C1 segment of cervical spinal cord (tissue), 14 donors: ENCODE measurements at regions not wholly inside any gene's neighbourhood (a gene's known extent, or its start where the extent isn't known, plus 50 kb on each side); places are given as distances from the start of the nearest gene placed in this dataset.
A peak's percentile ranks its signal among the peaks of the same experiment; 100 is the strongest.
"Not testable (repeated sequence)": the region's sequence is repeated elsewhere in the genome, so short reads cannot be mapped to it uniquely, and the experiment has no call there.

Experiments used
- DNase-seq, 14 donors: peaks; one replicate each; lab custom pipeline; 2025; lab: John Stamatoyannopoulos, UW

GRCh38 chr9:81814401-81814793, 113.8 kb upstream of the SPATA31D4 start:
- no peak for DNase-seq

DNA sequence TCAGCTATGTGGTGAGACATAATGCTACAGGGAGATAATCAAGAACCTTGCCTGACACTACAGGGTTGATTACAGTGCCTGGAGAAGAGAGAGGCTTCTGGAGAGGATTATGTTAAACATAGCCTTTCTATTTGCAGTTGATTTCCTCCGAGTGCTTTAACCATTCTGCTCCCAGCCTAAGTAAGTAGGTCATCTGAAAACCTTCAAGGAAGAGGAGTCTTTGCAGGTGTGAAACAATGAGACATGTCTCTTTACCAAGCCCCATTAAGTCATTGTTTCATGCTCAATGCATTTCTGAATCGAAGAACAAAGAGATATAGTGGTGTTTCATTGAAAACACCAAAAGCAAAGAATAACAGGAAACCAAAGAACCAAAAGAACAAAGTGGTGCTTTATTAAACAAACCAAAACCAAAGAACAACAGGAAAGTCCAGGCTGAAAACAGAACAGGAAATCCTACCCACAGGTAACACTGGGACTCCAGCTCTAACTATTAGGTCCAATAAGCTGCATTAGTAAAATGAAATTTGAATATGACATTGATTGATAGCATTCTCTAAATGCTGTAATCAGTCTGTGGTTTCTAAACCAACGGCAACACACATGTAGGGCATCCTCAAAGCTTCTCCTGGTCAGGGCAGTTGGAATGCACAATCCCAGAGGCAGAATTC, 113.3 kb upstream of the SPATA31D4 start:
- DNase-seq, result peak in 1 of 14 donors; percentile 11

- no peak for DNase-seq
Observed at GRCh38 chr9:81815781-81816180, 112.4 kb upstream of the SPATA31D4 start.

GRCh38 chr9:81819155-81819554, 109.1 kb upstream of the SPATA31D4 start:
- no peak for DNase-seq

- DNase-seq, result no peak
Observed at GRCh38 chr9:81819859-81820546, 108.2 kb upstream of the SPATA31D4 start.

GRCh38 chr9:81822301-81822865, 105.8 kb upstream of the SPATA31D4 start:
- DNase-seq, result no peak

DNA sequence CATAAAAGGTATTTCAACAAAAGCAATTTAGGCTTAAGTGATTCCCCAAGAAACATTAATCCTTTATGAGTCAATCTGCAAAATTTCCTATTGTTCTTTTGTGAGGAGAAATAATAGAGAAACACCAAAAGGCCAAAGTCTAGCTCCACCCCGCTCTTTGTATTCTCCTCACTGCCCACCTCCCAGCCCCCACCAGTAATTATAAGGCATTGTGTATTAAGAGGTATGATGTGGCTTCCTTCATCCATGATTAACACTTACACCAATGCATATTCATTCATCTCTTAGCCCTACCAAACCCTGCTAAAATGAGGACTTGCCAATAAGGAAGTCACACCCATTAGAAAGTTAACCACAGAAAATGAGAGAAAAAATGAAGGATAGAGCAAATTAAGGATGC, 105.3 kb upstream of the SPATA31D4 start:
- no peak for DNase-seq

GRCh38 chr9:81823672-81824554, 104.3 kb upstream of the SPATA31D4 start:
- peak in 1 of 14 donors; percentile 8 for DNase-seq

DNA sequence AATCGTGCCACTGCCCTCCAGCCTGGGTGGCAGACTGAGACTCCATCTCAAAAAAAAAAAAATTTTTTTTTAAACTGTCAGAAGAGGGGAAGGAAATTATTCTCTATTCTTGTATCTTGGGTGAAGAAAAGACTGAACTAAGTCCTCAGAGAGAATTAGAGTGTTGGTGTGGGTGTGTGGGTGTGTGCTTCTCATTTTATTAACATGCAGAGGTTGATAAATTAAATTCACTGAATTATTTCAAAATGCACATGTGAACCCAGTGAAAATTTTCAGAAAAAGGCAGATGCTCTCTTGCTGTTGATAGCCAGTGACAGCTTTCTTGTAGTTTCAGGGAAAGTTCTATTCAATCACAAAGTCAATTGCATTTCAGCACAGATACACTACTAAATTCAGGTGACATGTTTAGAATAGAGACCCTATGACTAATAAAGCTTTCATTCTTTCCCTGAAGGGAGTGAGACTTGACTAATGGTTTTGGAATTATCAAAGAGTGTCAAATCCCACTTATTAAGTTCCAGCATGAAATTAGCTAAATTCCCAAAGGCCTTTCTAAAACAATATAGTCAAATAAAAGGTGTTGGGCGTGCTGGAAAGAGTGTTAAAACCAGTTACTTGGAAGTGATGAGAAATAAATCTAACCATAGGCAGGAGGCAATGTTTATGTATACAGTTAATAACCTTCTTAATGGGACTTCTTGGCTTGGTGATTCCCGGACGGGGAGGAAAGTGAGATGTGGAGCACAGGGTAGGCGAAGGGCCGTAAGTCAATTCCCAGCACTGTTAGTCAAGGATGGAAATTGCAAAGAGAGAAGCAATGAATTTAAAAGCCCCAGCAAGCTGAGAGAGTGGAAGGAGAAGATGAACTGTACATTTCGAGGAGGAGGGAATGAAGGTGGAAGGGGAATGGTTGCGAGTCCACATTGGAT, 103.2 kb upstream of the SPATA31D4 start:
- no peak for DNase-seq

- peak in 4 of 14 donors; percentile 23 to 55 (median 34) for DNase-seq
Observed at GRCh38 chr9:81825846-81826516, 102.2 kb upstream of the SPATA31D4 start.

DNA sequence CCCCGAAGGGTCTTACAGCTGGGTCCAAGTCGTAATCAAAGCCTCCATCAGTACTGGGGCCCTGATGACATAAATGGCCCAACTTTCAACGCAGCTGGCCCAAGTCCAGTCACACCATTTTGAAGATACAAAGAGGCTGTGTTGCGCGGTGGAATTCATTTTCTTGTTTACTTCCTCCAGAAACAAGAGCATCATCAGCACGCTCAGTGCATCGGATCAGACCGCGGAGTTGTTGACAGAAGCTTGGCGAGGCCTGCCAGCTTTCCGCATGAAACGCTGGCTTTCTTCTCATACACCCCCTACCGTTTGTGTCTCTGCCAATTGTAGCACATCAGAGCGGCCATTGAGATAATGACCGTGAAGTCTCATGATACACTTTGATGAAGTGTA, 101.7 kb upstream of the SPATA31D4 start:
- peak in 13 of 14 donors; percentile 11 to 86 (median 81) for DNase-seq

DNA sequence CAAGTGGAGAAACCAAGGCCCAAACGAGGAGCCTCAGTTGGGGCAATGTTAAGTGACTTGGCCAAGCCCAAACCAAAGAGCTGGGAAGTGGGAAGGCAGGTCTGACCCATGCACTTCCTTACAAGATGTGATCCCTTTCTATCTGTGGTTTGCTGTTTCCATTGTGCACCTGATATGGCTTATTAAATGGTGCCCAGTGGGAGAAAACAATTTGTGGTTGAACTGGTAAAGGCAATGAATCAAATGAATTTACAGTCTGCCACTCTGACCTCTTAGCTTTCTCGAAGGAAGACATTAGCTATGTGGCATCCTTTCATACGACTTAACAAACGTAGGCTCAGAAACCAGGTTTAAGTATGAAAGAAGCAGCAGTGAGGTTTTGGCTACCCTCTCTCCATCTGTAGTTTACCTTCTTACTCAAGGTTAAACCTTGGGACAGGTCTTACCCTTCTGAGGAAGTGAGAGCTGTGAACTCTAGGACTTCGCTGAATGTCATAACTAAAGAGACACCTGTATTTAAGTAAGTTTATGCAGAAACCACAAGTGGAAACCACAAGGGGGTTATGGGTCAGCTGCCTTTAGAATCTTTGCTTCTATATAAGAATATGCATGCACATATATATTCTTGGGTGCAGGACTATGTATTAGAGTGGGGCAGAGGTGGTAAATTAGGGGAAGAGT, 100.5 kb upstream of the SPATA31D4 start:
- no peak for DNase-seq

DNA sequence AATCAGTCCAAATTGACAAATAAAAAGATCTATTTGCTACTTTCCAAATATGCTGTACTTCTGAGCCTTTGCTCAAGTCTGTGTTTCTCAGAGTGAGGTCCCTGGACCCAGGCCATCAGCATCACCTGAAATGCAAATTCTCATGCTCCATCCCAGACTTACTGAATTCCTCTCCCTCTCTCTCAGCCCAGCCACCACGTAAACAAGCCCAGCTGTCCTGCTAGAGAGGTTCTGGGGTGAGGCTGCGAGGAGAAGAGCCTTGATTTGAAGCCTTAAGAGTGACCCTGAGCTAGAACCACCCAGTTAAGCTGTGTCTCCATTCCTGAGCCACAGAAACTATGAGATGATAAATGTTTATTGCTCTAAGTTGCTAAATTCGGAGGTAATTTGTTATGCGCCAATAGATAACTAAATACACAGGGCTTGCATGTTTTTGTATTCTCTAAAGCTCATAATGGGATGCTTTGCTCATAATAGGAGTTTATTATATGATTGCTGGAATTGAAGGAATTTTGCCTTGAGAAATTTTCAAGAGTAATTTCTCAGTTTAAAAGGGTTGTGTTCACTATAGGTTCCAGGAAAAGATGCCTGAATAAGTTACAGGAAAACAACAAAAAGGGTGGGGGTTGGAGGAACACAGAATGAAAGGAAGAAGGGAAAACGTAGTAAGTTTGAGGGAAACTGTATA, 98.9 kb upstream of the SPATA31D4 start:
- DNase-seq, result no peak

DNA sequence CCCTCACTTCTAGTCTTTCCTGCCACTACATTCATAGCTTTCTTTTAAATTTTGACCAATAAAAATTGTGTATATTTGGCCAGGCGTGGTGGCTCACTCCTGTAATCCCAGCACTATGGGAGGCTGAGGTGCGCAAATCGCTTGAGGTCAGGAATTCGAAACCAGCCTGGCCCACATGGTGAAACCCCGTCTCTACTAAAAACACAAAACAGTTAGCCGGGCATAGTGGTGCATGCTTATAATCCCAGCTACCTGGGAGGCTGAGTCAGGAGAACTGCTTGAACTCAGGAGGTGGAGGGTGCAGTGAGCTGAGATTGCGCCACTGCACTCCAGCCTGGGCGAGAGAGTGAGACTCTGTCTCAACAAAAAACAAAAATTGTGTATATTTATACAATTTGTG, 97.8 kb upstream of the SPATA31D4 start:
- DNase-seq, result not testable (repeated sequence)

- no peak for DNase-seq
Observed at GRCh38 chr9:81832571-81833285, 95.5 kb upstream of the SPATA31D4 start.

GRCh38 chr9:81833563-81834345, 94.5 kb upstream of the SPATA31D4 start:
- DNase-seq, result no peak

GRCh38 chr9:81841333-81841732, 86.9 kb upstream of the SPATA31D4 start:
- no peak for DNase-seq

DNA sequence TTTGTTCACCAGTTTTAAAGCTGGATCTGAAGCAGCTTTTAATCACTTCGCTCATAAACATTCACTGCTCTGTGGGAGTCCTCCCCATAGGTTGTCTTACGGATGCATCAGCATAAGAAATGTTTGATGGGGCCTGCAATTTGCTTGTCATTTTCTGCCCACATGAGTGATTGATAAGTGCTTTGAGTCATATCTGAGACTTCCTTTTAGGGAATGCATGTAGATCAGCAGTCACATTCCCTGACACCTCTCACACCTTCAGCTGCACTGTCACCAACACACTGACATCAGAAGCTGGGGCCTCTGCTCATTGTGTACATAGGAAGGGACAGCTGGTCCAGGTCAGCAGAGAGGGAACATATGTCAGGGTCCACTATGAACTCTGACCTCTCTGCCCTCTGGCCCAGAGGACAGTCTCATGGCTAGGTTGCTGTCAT, 84.1 kb upstream of the SPATA31D4 start:
- no peak for DNase-seq
